GM12891 (cell line): ENCODE measurements at regions not wholly inside any gene's neighbourhood (a gene's known extent, or its start where the extent isn't known, plus 50 kb on each side); places are given as distances from the start of the nearest gene placed in this dataset.

Source experiments
- PAX5 ChIP-seq: IDR thresholded peaks from 2 replicates; pipeline ENCODE4 v1.6.1; 2011; ENCODE audit warnings: low read length, moderate library complexity, mild to moderate bottlenecking; ENCODE audit not compliant: insufficient read depth, severe bottlenecking
- POLR2A ChIP-seq: IDR thresholded peaks from 2 replicates; pipeline ENCODE4 v1.6.1; 2011; ENCODE audit warnings: low read depth, low read length, control low read depth
- POLR2AphosphoS5 ChIP-seq: IDR thresholded peaks from 2 replicates; pipeline ENCODE4 v1.6.1; 2011; ENCODE audit warnings: low read depth, low read length, control low read depth
- POU2F2 ChIP-seq: IDR thresholded peaks from 2 replicates; pipeline ENCODE4 v1.6.1; 2011; ENCODE audit warnings: low read depth, mild to moderate bottlenecking, control low read depth, low read length, moderate library complexity
- SPI1 ChIP-seq: IDR thresholded peaks from 2 replicates; pipeline ENCODE4 v1.6.1; 2011; ENCODE audit warnings: low read depth, low read length, control low read depth
- TAF1 ChIP-seq: IDR thresholded peaks from 2 replicates; pipeline ENCODE4 v1.6.1; 2011; ENCODE audit warnings: low read depth, low read length, control low read depth

- TF ChIP-seq SPI1 = no peak
- no peak for TF ChIP-seq POLR2AphosphoS5
- no peak for TF ChIP-seq TAF1
- no peak for TF ChIP-seq POLR2A
- TF ChIP-seq POU2F2 = no peak
- TF ChIP-seq PAX5 = no peak
Measured at GRCh38 chr12:30835216-30835615, 80.5 kb upstream of the CAPRIN2 start.
